H1 (cell line): ENCODE measurements at regions not wholly inside any gene's neighbourhood (a gene's known extent, or its start where the extent isn't known, plus 50 kb on each side); places are given as distances from the start of the nearest gene placed in this dataset.

Experiments
- CTCF ChIA-PET: fragments of 300-600 bp; sonication (Branson Sonifier 250); formaldehyde crosslinking; loops from one replicate; lab custom pipeline; 2021; ENCODE audit not compliant: partially characterized antibody; lab: Charles Lee
- POLR2A ChIA-PET: fragments of 300-600 bp; sonication (Branson Sonifier 250); formaldehyde crosslinking; loops from one replicate; lab custom pipeline; 2021; ENCODE audit warnings: inconsistent platforms; ENCODE audit not compliant: partially characterized antibody; lab: Charles Lee
- DNase-seq, 2 experiments: peaks; one replicate each; pipeline versions ENCODE4 v3.0.0 to v3.0.0-alpha.2; 2010 to 2022; ENCODE audit warnings: low spot score in 2 of 2, low read depth in 1 of 2, mixed read lengths in 1 of 2
- FAIRE-seq: peaks from 2 replicates; lab custom pipeline; 2011; peaks lifted over from hg19 to GRCh38; lab: Jason Lieb, UNC
- H2AFZ ChIP-seq: 2 replicates; pipeline ENCODE4 v1.8.1; 2012; ENCODE audit warnings: low read length, inconsistent platforms
- H2AK5ac ChIP-seq: 2 replicates; pipeline ENCODE4 v1.6.1; 2013; ENCODE audit warnings: low read depth, low read length
- H2BK120ac ChIP-seq: replicated peaks from 2 replicates; pipeline ENCODE3; 2013; ENCODE audit warnings: low read depth, low read length, inconsistent platforms
- H2BK12ac ChIP-seq: 2 replicates; pipeline ENCODE4 v1.6.1; 2013; ENCODE audit warnings: low read depth, low read length
- H2BK15ac ChIP-seq: 2 replicates; pipeline ENCODE4 v1.6.1; 2013; ENCODE audit warnings: low read length
- H2BK20ac ChIP-seq: 2 replicates; pipeline ENCODE4 v1.6.1; 2013; ENCODE audit warnings: low read length
- H2BK5ac ChIP-seq: 2 replicates; pipeline ENCODE4 v1.6.1; 2013; ENCODE audit warnings: low read depth, low read length
- H3K14ac ChIP-seq: 2 replicates; pipeline ENCODE4 v1.6.1; 2013; ENCODE audit warnings: inconsistent platforms; ENCODE audit not compliant: insufficient read length
- H3K18ac ChIP-seq: 2 replicates; pipeline ENCODE4 v1.6.1; 2013; ENCODE audit warnings: low read length; ENCODE audit errors: extremely low read depth
- H3K23ac ChIP-seq: 2 replicates; pipeline ENCODE4 v1.6.1; 2013; ENCODE audit warnings: inconsistent platforms; ENCODE audit not compliant: insufficient read length
- H3K23me2 ChIP-seq: 2 replicates; pipeline ENCODE4 v1.6.1; 2013; ENCODE audit warnings: low read depth, low read length
- H3K27ac ChIP-seq: 2 replicates; pipeline ENCODE4 v1.6.1; 2011; ENCODE audit warnings: low read depth, low read length, inconsistent platforms
- H3K27me3 ChIP-seq, 4 experiments: replicated peaks in 1 of 4; 1 replicate in 1 of 4; 2 replicates in 3 of 4; pipeline versions ENCODE4 v1.6.1 to v1.8.1; 2011 to 2013; ENCODE audit warnings: low read length in 3 of 4, mild to moderate bottlenecking in 3 of 4, inconsistent platforms in 2 of 4, mixed read lengths in 2 of 4, moderate library complexity in 1 of 4; ENCODE audit not compliant: control insufficient read depth in 3 of 4, insufficient read depth in 3 of 4; ENCODE audit errors: extremely low read depth in 1 of 4
- H3K36me3 ChIP-seq, 4 experiments: 2 replicates each; pipeline versions ENCODE4 v1.6.1 to v1.8.1; 2011 to 2013; ENCODE audit warnings: mild to moderate bottlenecking in 4 of 4, low read length in 3 of 4, moderate library complexity in 2 of 4, control low read depth in 1 of 4, inconsistent platforms in 1 of 4; ENCODE audit not compliant: insufficient read depth in 4 of 4, control insufficient read depth in 2 of 4
- H3K4ac ChIP-seq: replicated peaks from 2 replicates; pipeline ENCODE3; 2013; ENCODE audit warnings: low read length, low read depth, mixed read lengths, inconsistent platforms; ENCODE audit not compliant: insufficient read length
- H3K4me1 ChIP-seq, 4 experiments: replicated peaks in 1 of 4; 1 replicate in 1 of 4; 2 replicates in 3 of 4; pipeline versions ENCODE4 v1.6.1 to v1.8.1; 2011 to 2013; ENCODE audit warnings: low read length in 3 of 4, inconsistent platforms in 2 of 4, mixed read lengths in 1 of 4; ENCODE audit not compliant: insufficient read depth in 4 of 4, control insufficient read depth in 3 of 4
- H3K4me2 ChIP-seq, 2 experiments: 2 replicates each; pipeline versions ENCODE4 v1.6.1 to v1.8.1; 2011 to 2013; ENCODE audit warnings: low read depth in 2 of 2, low read length in 2 of 2, control low read depth in 1 of 2, inconsistent platforms in 1 of 2, mild to moderate bottlenecking in 1 of 2; ENCODE audit not compliant: insufficient read depth in 1 of 2
- H3K4me3 ChIP-seq, 4 experiments: fragments of 200-600, 300-600 bp in 1 of 4; sonication (generic), shearing (Covaris generic), sonication (Bioruptor Twin) in 1 of 4; 2 replicates each; pipeline versions ENCODE4 v1.5.1 to v1.8.1; 2011 to 2016; ENCODE audit warnings: low read length in 4 of 4, low read depth in 3 of 4, control low read depth in 2 of 4, inconsistent platforms in 2 of 4, mild to moderate bottlenecking in 2 of 4, mixed read lengths in 1 of 4, moderate library complexity in 1 of 4; ENCODE audit not compliant: insufficient read depth in 2 of 4; ENCODE audit errors: extremely low read depth in 1 of 4
- H3K56ac ChIP-seq: replicated peaks from 2 replicates; pipeline ENCODE3; 2013; ENCODE audit warnings: low read depth, mild to moderate bottlenecking, mixed read lengths, low read length, inconsistent platforms; ENCODE audit not compliant: insufficient read length
- H3K79me1 ChIP-seq: 2 replicates; pipeline ENCODE4 v1.6.1; 2013; ENCODE audit warnings: low read depth, low read length, control low read depth
- H3K79me2 ChIP-seq, 2 experiments: 2 replicates each; pipeline versions ENCODE4 v1.6.1 to v1.8.1; 2012 to 2013; ENCODE audit warnings: low read length in 2 of 2, mild to moderate bottlenecking in 2 of 2, inconsistent platforms in 1 of 2; ENCODE audit not compliant: insufficient read depth in 2 of 2, control insufficient read depth in 1 of 2
- H3K9ac ChIP-seq, 4 experiments: replicated peaks in 1 of 4; 1 replicate in 1 of 4; 2 replicates in 3 of 4; pipeline versions ENCODE4 v1.6.1 to v1.8.1; 2011 to 2013; ENCODE audit warnings: low read depth in 3 of 4, low read length in 3 of 4, control low read depth in 2 of 4, mild to moderate bottlenecking in 2 of 4, moderate library complexity in 2 of 4, inconsistent platforms in 1 of 4; ENCODE audit errors: extremely low read depth in 1 of 4
- H3K9me3 ChIP-seq, 2 experiments: 2 replicates each; pipeline versions ENCODE4 v1.6.1 to v1.8.1; 2012 to 2013; ENCODE audit warnings: mild to moderate bottlenecking in 2 of 2, moderate library complexity in 2 of 2, control low read depth in 1 of 2, inconsistent platforms in 1 of 2, low read depth in 1 of 2, low read length in 1 of 2, mixed read lengths in 1 of 2; ENCODE audit not compliant: insufficient read depth in 2 of 2
- H4K20me1 ChIP-seq, 2 experiments: replicated peaks in 1 of 2; 2 replicates each; pipeline versions ENCODE3 to v1.8.1; 2011 to 2013; ENCODE audit warnings: inconsistent platforms in 2 of 2, low read length in 2 of 2, mild to moderate bottlenecking in 1 of 2; ENCODE audit not compliant: insufficient read depth in 2 of 2, control insufficient read depth in 1 of 2
- H4K5ac ChIP-seq: 2 replicates; pipeline ENCODE4 v1.6.1; 2013; ENCODE audit warnings: low read length, low read depth, mixed read lengths, inconsistent platforms; ENCODE audit not compliant: insufficient read length
- H4K8ac ChIP-seq: 2 replicates; pipeline ENCODE4 v1.8.0; 2013; ENCODE audit warnings: mild to moderate bottlenecking, moderate library complexity, low read length, inconsistent platforms; ENCODE audit not compliant: insufficient read depth; ENCODE audit errors: extremely low read depth
- H4K91ac ChIP-seq: replicated peaks from 2 replicates; pipeline ENCODE3; 2013; ENCODE audit warnings: low read length, mixed read lengths, inconsistent platforms; ENCODE audit not compliant: insufficient read length
- BCL11A ChIP-seq, 2 experiments: IDR thresholded peaks; one replicate each; pipeline ENCODE4 v1.6.1; 2011; ENCODE audit warnings: low read depth in 2 of 2, low read length in 2 of 2, mild to moderate bottlenecking in 2 of 2
- CBX5 ChIP-seq: fragments of 300-800, 300-1000 bp; sonication (generic); IDR thresholded peaks from 2 replicates; pipeline ENCODE4 v1.7.1; 2016; ENCODE audit warnings: antibody characterized with exemption, low read length, low read depth
- CHD2 ChIP-seq: IDR thresholded peaks from 2 replicates; pipeline ENCODE4 v1.6.1; 2012; ENCODE audit warnings: low read length, improper control_type of control experiment
- JUN ChIP-seq: IDR thresholded peaks from 2 replicates; pipeline ENCODE4 v1.6.1; 2011; ENCODE audit warnings: low read depth, mild to moderate bottlenecking, improper control_type of control experiment, low read length
- PHF8 ChIP-seq: fragments of 200-600 bp; sonication (generic); conservative IDR thresholded peaks from 2 replicates; pipeline ENCODE4 v1.7.1; 2012; ENCODE audit warnings: low read depth, mild to moderate bottlenecking, inconsistent platforms, low read length, moderate library complexity
- POU5F1 ChIP-seq: IDR thresholded peaks from 2 replicates; pipeline ENCODE4 v1.6.1; 2011; ENCODE audit warnings: low read depth, mild to moderate bottlenecking, low read length, moderate library complexity
- RAD21 ChIP-seq, 2 experiments: IDR thresholded peaks in 1 of 2; conservative IDR thresholded peaks in 1 of 2; 2 replicates each; pipeline ENCODE4 v1.6.1; 2011; ENCODE audit warnings: low read depth in 2 of 2, low read length in 2 of 2, improper control_type of control experiment in 1 of 2, inconsistent platforms in 1 of 2, mild to moderate bottlenecking in 1 of 2, moderate library complexity in 1 of 2
- SP1 ChIP-seq: IDR thresholded peaks from 2 replicates; pipeline ENCODE4 v1.6.1; 2011; ENCODE audit warnings: low read depth, low read length
- SP2 ChIP-seq: IDR thresholded peaks from 2 replicates; pipeline ENCODE4 v1.6.1; 2012; ENCODE audit warnings: mild to moderate bottlenecking, low read length, inconsistent platforms
- TAF7 ChIP-seq: optimal IDR thresholded peaks from 2 replicates; pipeline ENCODE3; 2011; ENCODE audit warnings: low read depth, mild to moderate bottlenecking, inconsistent platforms, low read length, moderate library complexity, borderline replicate concordance
- TBP ChIP-seq: IDR thresholded peaks from 2 replicates; pipeline ENCODE4 v1.6.1; 2011; ENCODE audit warnings: low read depth, low read length, improper control_type of control experiment
- WGBS, 2 experiments: shearing (Covaris generic) in 1 of 2; methylation state at CpG; one replicate each; pipeline versions ENCODE4 v1.1.6 to v1.1.7; 2013 to 2015; ENCODE audit warnings: low lambda C conversion rate in 2 of 2, mixed read lengths in 2 of 2, inconsistent platforms in 1 of 2, low coverage in 1 of 2, missing lambda C conversion rate in 1 of 2; ENCODE audit not compliant: insufficient replicate concordance in 2 of 2, insufficient coverage in 1 of 2, insufficient read length in 1 of 2; ENCODE audit errors: extremely low coverage in 1 of 2, missing lambda C conversion rate in 1 of 2; 5-methylcytosine and 5-hydroxymethylcytosine counted together
- TF ChIP-seq, protein P1 (sequence below), 3 experiments: IDR thresholded peaks; 1 replicate in 2 of 3; 2 replicates in 1 of 3; pipeline versions ENCODE4 v1.5.1 to v1.6.1; 2011; ENCODE audit warnings: low read length in 3 of 3, mild to moderate bottlenecking in 3 of 3, inconsistent platforms in 2 of 3, low read depth in 1 of 3, moderate library complexity in 1 of 3; ENCODE audit not compliant: insufficient read depth in 1 of 3; ENCODE audit errors: control extremely low read depth in 1 of 3

- no peaks in the 10 kb centered on the region for H3K27me3 ChIP-seq
- no peaks in the 10 kb centered on the region for H3K9me3 ChIP-seq
- ChIA-PET CTCF (no interaction called here), POLR2A (no interaction called here)
- H3K56ac ChIP-seq = no peak overlapping the region
- H4K20me1 ChIP-seq = no peaks in the 10 kb centered on the region
- H2BK120ac ChIP-seq = no peak overlapping the region
- 94% methylated on average over 4 of the region's 4 CpGs; no CpG with 5 or more reads in 1 of the 2 experiments for WGBS, 2 experiments
- no peak overlapping the region for H3K9ac ChIP-seq
- H3K27ac ChIP-seq = no peak overlapping the region
- H3K4me2 ChIP-seq = no peak overlapping the region
- H4K8ac ChIP-seq = no peak overlapping the region
- H3K23ac ChIP-seq = no peak overlapping the region
- H2BK15ac ChIP-seq = no peak overlapping the region
- DNase-seq (no peak), FAIRE-seq (no peak)
- H4K91ac ChIP-seq = no peak overlapping the region
- H2BK12ac ChIP-seq = no peak overlapping the region
- H2BK5ac ChIP-seq = no peak overlapping the region
- H3K14ac ChIP-seq = no peak overlapping the region
- no peaks in the 10 kb centered on the region for H3K79me2 ChIP-seq
- no peak overlapping the region for H3K4ac ChIP-seq
- no peak overlapping the region for H2AFZ ChIP-seq
- H2AK5ac ChIP-seq = no peak overlapping the region
- H3K18ac ChIP-seq = no peak overlapping the region
- no peak for TF ChIP-seq PHF8
- TF ChIP-seq CHD2 = no peak
- TF ChIP-seq, protein P1, sequence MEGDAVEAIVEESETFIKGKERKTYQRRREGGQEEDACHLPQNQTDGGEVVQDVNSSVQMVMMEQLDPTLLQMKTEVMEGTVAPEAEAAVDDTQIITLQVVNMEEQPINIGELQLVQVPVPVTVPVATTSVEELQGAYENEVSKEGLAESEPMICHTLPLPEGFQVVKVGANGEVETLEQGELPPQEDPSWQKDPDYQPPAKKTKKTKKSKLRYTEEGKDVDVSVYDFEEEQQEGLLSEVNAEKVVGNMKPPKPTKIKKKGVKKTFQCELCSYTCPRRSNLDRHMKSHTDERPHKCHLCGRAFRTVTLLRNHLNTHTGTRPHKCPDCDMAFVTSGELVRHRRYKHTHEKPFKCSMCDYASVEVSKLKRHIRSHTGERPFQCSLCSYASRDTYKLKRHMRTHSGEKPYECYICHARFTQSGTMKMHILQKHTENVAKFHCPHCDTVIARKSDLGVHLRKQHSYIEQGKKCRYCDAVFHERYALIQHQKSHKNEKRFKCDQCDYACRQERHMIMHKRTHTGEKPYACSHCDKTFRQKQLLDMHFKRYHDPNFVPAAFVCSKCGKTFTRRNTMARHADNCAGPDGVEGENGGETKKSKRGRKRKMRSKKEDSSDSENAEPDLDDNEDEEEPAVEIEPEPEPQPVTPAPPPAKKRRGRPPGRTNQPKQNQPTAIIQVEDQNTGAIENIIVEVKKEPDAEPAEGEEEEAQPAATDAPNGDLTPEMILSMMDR (IDR thresholded peaks at IDR 0.05; ENCODE audit: control extremely low read depth in 1 of 3, insufficient read depth in 1 of 3, low read depth in 1 of 3, low read length in 3 of 3) = no peak
- TF ChIP-seq CBX5 = no peak
- no peak for TF ChIP-seq SP2
- no peak for TF ChIP-seq JUN
- TF ChIP-seq BCL11A (IDR thresholded peaks at IDR 0.05; ENCODE audit: low read depth in 2 of 2, low read length in 2 of 2) = no peak
- no peak for TF ChIP-seq RAD21 (IDR thresholded peaks at IDR 0.05 in 1 of 2, conservative IDR thresholded peaks at IDR 0.05 in 1 of 2; ENCODE audit: low read depth in 2 of 2, low read length in 2 of 2)
- TF ChIP-seq TBP = no peak
- no peak for TF ChIP-seq TAF7
- no peak for TF ChIP-seq SP1
- no peak for TF ChIP-seq POU5F1
- no peaks in the 10 kb centered on the region for H3K4me1 ChIP-seq
- H4K5ac ChIP-seq = no peak overlapping the region
- H3K4me3 ChIP-seq = no peak overlapping the region
- no peaks in the 10 kb centered on the region for H3K36me3 ChIP-seq
- H3K79me1 ChIP-seq = no peaks in the 10 kb centered on the region
- H2BK20ac ChIP-seq = no peak overlapping the region
- no peaks in the 10 kb centered on the region for H3K23me2 ChIP-seq
These were observed 68.2 kb downstream of the LHX9 start for GRCh38 chr1:197985351-197985750.
